HG02642 (cell line): ENCODE measurements at regions not wholly inside any gene's neighbourhood (a gene's known extent, or its start where the extent isn't known, plus 50 kb on each side); places are given as distances from the start of the nearest gene placed in this dataset.

ENCODE experiments used
- ATAC-seq: cut with Tn5 transposase; IDR thresholded peaks from one replicate; pipeline ENCODE4 v1.9.1; 2021; ENCODE audit warnings: mild to moderate bottlenecking; ENCODE audit not compliant: unreplicated experiment, poor library complexity

- ATAC-seq, result peak; percentile 95
Observed at GRCh38 chr11:86193297-86194095, 51.1 kb upstream of the EED start.

DNA sequence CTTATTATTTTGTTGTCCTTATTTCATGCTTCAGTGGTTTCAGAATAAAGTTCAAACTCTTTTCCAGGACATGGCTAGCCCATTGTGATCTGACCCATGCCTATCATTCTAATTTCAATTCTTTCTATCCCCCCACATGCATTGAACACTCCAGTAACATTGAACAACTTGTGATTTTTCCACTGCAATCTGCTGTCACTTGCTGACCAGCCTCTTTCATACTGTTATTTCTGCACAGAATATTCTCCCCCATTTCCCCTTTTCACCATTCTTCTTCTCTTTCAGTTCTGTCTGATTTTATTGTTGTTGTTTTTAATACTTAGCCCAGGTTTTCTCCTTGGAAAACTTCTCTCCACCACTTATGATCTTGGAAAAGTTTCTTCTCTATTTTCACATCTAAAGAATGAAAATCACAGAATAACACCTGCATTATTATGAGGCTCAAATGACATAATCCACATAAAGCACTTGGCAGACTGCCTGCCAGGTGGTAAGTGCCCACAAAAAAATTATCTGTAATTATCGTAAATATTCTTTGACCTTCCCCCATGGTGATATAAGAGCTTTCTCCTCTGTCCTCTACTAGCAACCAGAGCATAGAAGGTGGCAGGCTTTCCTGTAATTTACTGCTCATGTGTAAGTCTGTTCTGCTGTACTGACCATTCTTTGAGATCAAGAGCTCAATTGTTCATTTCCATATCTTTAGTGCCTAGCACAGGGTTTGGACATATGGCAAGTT lies 51.9 kb upstream of the EED start:
- peak; percentile 15 for ATAC-seq

GRCh38 chr11:86191874-86192273 lies 52.7 kb upstream of the EED start:
- ATAC-seq, result no peak

DNA sequence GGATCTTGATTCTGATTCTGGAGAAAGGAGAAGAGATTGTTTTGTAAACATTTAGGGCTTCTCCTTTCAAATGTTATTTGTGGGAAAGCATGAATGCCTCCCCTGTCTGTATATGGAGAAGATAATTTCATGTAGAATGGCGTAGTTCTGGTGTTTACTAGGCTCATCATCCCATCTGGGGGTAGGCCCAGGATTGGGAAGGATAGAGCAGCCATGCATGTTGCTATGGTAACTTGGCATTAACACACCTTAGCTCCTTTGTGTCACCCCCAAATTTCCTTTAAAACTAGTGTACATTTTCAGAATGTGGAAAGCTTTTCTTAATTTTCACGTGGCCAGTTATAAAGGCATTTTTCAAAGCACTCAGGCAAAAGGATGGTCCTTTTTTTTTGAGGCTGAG lies 57.5 kb upstream of the EED start:
- ATAC-seq, result no peak

DNA sequence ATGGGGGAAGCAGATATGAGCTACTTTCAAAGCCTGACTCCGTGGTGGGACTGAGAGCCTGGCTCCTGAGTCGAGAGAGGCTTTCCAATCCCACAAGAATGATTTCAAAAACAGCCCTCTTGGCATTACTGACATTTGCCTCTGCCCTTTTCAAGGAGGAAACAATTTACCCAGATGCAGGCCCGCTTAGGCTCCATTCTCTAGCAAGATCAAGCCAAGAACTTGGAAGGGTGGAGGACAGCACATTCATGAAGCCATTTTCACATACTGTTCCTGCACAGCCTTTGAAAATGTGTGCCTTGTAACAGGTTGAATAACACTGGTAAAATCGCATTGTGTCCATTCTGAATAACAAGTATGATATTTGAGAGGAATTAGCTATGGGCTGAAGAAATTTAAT lies 58.2 kb upstream of the EED start:
- ATAC-seq, result no peak

DNA sequence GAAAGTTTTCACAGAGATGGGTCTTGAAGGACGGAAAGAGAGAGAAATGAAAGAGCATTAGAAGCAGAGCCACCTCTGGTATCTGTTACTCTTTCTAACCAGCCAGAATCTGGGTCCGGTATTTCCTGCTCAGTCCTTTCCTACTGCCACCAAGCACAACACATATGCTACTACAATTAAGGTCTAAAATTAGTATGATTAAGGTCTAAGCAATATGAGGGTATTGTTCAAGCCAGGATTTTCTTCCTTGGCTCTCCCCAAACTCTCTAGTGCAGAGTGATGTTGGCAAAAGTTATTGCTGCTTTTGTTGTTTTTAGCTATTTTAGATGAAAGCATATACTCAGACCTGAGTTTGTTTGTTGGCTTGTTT lies 59.2 kb upstream of the EED start:
- ATAC-seq, result no peak

DNA sequence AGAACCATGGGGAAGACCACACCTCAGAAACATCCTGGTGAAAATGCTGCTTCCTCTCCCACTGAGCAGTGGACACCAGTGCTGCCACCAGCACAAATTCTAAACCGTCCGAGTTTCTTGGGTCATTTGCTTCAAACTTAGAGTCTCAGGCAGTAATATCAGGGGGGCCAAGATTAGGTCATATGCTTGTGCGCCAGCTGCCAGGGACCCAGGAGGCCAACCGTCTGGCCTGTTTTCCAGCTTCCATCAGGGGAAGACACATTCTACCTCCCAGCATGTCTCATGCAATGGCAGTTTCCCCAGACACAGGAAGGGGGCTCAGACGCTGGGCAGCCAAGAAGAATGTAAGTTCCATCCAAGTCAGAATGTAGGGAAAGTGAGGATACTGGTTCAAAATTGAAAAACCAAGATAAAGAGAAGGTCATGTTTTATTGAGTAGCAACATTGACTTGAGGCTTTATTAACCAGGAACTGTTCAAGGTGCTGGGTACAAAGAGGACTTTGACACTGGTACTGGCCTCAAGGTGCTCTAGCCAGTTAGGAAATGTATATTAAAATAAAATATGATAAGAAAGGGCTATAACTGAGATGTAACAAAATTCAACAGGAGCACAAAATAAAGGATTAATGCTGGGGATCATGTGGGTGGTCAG lies 59.7 kb upstream of the EED start:
- ATAC-seq, result no peak

DNA sequence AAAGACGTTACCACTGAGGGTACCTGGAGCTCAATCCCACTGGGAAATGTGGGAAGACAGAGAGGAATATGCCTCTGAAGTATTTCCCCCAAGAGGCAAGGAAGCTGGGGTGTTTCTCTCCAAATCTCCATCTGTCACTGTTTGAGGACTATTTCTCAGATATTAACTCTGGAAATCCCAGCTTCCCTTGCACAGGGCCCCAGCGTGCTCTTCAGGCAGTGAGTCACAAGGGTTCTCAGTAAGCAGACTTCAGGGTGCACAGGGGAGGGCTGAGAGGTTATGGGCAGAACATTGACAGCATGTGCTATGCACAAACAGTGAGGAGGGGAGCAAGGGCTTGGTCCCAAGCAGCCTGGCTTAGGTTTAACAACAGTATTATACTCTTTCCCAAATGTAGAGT lies 60.9 kb upstream of the EED start:
- no peak for ATAC-seq

DNA sequence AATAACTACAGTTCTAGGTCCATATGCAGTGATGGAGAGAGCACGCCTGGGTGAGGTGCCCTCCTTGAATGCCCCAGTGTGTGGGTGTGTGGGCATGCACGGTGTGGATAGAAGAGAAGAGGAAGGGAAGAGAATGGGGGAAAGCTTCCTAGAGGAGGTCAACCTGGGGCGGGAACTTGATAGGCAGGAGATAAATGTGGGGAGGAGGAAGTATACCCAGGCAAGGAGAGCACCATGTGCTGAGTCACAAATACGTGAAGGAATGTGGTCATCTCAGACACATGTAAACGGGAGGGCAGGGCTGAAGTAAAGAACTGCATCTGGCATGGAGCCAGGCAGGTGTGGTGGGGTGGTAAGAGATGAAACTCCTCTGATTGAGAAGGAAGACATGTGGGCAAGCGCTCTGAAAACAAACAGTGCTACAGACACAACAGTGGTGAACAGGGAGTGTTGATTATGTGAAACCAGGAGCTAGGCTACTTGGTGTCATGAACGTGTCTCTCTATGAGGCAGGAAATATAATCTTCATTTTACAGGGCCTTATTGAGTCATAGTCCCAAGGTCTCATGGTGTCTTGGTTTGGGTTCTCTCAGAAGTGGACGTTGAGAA lies 61.5 kb upstream of the EED start:
- ATAC-seq, result peak; percentile 80

DNA sequence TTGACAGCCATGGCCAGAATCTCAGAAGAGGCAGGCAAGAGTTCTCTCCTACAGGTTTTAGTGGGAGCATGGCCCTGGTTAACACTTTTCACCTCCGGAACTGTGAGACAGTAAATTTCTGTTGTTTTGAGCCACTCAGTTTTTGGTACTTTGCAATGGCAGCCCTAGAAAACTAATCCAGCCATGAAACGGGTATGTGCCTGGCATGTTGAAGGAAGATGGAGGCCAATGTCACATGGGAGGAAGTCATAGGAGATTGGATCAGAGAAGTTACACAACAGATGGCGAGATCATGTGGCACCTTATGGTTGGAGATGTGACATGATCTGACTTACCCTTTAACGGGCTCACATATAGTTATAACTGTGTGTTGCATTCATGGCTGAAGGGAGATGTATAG lies 63.2 kb upstream of the EED start:
- ATAC-seq, result no peak

- no peak for ATAC-seq
Observed at GRCh38 chr11:86180851-86181250, 63.7 kb upstream of the EED start.

DNA sequence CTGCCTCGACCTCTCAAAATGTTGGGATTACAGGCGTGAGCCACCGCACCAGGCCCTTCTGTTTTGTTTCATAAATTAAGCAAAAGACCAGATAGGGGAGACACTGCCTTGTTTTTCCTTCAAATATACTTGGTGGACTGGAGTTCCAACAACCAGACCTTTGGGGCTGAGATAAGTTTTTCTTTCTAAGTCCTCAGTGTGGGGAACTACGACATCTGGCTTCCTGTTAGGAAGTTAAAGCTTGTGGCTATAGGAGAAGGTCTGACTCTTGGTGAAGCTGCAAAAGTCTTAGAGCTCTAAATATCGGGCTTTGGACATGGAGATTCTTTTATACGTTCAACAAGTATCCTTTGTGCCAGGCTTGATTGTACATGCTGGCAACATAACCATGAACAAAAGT lies 64.1 kb upstream of the EED start:
- no peak for ATAC-seq

DNA sequence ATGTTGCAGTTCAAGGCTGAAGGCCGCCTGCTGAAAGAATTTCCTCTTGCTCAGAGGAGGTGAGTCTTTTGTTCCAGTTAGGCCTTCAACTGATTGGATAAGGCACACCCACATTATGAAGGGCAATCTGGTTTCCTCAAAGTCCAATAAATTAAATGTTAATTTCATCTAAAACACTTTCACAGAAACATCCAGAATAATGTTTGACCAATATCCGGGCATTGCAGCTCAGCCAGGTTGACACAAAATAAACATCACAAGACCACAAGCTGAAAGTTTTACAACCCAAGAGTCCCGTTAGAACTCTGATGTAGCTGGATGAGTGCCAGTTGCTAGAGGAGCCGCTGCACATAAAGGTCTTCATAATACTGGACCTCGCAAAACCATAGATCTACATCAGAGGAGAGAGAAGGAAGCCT lies 64.9 kb upstream of the EED start:
- ATAC-seq, result no peak

GRCh38 chr11:86177302-86177701 lies 67.3 kb upstream of the EED start:
- no peak for ATAC-seq

GRCh38 chr11:86176165-86176884 lies 68.2 kb upstream of the EED start:
- ATAC-seq, result peak; percentile 56

DNA sequence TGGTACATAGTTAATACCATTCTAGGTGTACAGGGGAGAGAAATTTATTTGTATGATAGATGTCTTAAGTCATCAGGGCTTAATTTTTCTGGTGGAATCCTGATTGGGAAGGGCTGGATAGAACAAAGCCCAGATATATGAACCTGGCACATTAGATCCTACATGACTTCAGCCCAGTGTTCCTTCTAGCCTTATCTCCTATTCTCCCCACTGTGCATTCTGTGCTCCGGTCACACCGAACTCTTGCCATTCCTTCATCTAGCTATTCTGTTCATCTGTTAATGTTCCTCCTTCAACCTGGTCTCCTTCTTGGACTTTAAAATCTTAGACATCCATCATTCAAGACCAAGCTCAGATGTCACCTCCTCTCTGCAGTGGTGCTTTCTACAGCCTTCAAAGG lies 68.9 kb upstream of the EED start:
- ATAC-seq, result no peak

DNA sequence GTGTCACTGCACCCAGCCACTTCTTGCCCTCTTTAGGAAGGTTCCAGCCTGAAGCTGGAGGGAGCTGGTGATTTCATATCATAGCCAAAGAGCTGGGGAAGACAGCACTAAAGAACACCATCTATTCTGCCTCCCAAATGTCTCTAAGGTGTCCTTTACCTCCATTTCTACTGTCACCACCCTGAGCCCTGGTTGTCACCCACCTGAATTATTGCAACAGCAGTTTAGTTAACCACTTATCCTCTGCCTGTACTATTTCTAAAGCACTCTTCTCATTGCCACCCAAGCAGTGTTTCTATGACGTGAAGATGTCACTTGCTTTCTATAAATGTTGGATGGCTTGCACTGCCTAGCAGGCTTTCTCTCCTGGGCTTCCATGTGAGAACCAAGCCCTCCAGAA lies 69.4 kb upstream of the EED start:
- no peak for ATAC-seq

- ATAC-seq, result no peak
Observed at GRCh38 chr11:86174101-86175046, 70.2 kb upstream of the EED start.

GRCh38 chr11:86172894-86173293 lies 71.7 kb upstream of the EED start:
- no peak for ATAC-seq
